ENCODE measurements at regions not wholly inside any gene's neighbourhood (a gene's known extent, or its start where the extent isn't known, plus 50 kb on each side); places are given as distances from the start of the nearest gene placed in this dataset.

GRCh38 chr4:57425610-57426009 lies 315.4 kb upstream of the IGFBP7 start:
- DNase-seq (ENCODE audit: low read depth, low spot score) = no peak

GRCh38 chr4:57424232-57424897 lies 314.2 kb upstream of the IGFBP7 start:
- no peak for DNase-seq (ENCODE audit: low read depth, low spot score)

GRCh38 chr4:57418133-57418532 lies 307.9 kb upstream of the IGFBP7 start:
- DNase-seq (ENCODE audit: low read depth, low spot score) = no peak

GRCh38 chr4:57412259-57413054 lies 302.3 kb upstream of the IGFBP7 start:
- no peak for DNase-seq (ENCODE audit: low read depth, low spot score)

GRCh38 chr4:57410331-57411052 lies 300.3 kb upstream of the IGFBP7 start:
- no peak for DNase-seq (ENCODE audit: low read depth, low spot score)

GRCh38 chr4:57405359-57405758 lies 295.2 kb upstream of the IGFBP7 start:
- no peak for DNase-seq (ENCODE audit: low read depth, low spot score)

GRCh38 chr4:57404483-57404882 lies 294.3 kb upstream of the IGFBP7 start:
- DNase-seq (ENCODE audit: low read depth, low spot score) = no peak

- DNase-seq (ENCODE audit: low read depth, low spot score) = no peak
Observed at GRCh38 chr4:57403591-57403990, 293.4 kb upstream of the IGFBP7 start.

GRCh38 chr4:57401586-57401985 lies 291.4 kb upstream of the IGFBP7 start:
- no peak for DNase-seq (ENCODE audit: low read depth, low spot score)

- no peak for DNase-seq (ENCODE audit: low read depth, low spot score)
Observed at GRCh38 chr4:57378766-57379165, 268.6 kb upstream of the IGFBP7 start.

- no peak for DNase-seq (ENCODE audit: low read depth, low spot score)
Observed at GRCh38 chr4:57374866-57375595, 264.8 kb upstream of the IGFBP7 start.

DNA sequence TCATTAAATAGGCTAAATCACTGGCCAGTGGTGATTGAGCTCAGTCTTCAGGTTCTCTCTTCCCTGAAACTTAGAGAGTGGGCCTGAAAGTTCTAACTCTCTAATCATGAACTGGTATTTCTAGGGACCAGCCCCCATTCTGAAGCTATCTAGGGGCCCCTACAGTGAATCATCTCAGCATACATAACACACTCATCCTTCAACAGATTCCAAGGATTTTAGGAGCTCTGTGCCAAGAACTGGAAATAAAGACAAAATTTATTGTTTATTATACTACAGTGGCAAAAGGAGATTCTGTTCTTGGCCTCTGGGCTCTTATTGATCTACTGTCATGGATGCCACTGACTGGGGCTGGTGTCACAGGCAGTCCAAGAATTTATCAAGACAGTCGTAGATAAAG lies 263.8 kb upstream of the IGFBP7 start:
- DNase-seq (ENCODE audit: low read depth, low spot score) = no peak

- no peak for DNase-seq (ENCODE audit: low read depth, low spot score)
Observed at GRCh38 chr4:57371671-57372070, 261.5 kb upstream of the IGFBP7 start.

GRCh38 chr4:57370691-57371090 lies 260.5 kb upstream of the IGFBP7 start:
- no peak for DNase-seq (ENCODE audit: low read depth, low spot score)

GRCh38 chr4:57369446-57369845 lies 259.3 kb upstream of the IGFBP7 start:
- DNase-seq (ENCODE audit: low read depth, low spot score) = no peak

GRCh38 chr4:57364255-57364654 lies 254.1 kb upstream of the IGFBP7 start:
- no peak for DNase-seq (ENCODE audit: low read depth, low spot score)

- no peak for DNase-seq (ENCODE audit: low read depth, low spot score)
Observed at GRCh38 chr4:57363346-57363745, 253.2 kb upstream of the IGFBP7 start.

- no peak for DNase-seq (ENCODE audit: low read depth, low spot score)
Observed at GRCh38 chr4:57360681-57361080, 250.5 kb upstream of the IGFBP7 start.

DNA sequence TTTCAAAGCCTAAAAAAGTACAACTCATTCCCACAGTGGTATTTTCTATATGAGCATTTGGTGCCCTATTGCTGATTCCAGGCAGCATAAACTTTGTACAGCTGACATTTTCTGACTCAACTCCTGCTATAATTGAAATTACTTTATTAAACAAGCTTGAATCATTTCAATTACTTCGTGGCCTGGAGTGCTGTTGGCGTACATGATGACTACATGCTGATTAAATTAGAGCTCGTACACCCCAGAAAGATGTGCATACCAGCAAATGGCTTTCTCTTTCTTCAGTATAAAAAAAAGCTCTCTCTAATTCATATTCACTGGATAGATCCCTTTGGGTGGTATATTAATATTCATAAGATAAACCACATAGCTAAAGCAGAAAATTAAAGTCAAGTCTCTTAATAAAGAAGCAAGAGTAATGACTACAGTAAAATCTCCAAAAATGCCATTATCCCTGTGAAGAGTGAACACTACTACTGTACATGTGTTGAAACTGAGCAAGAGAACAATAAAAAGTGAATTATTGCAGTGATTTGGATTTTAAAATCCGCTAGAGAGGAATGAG lies 245.0 kb upstream of the IGFBP7 start:
- no peak for DNase-seq (ENCODE audit: low read depth, low spot score)

GRCh38 chr4:57351731-57352130 lies 241.5 kb upstream of the IGFBP7 start:
- DNase-seq (ENCODE audit: low read depth, low spot score) = no peak

DNA sequence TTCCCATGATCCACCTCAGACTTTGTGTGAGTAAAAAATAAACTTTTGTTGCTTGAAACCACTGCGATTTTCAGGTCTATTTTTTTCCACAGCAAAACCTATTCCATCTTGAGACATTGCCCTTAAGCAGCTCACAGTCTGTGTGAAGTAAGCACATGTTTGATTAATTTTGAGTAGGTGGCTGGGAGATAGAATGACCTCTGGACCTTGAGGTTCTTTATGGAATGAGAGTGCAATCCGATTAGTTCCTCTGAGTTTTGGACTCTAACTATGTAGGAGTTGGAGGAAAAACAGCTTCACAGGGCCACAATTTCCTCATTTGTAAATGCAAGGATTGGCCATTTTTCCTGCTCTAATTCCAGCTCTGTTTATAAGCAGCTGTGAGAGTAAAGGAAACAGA lies 234.1 kb upstream of the IGFBP7 start:
- no peak for DNase-seq (ENCODE audit: low read depth, low spot score)

DNA sequence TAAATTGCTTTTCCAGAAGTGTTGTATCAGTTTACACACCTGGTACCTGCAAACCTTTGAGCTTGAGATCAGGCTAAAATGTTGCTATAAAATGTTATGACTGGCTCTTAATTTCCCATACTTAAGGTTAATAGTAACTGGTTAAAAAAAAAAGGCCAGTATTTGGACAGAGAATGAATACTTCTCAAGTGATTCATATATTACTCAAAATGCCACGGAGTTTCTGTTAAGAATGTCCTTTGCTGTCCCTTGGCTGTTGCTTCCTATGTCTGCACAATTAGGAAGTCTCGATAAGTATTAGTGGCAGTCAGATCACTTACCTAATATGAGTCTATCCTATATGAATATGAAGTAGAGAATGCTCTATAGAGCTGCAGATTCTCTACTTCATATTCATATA lies 232.2 kb upstream of the IGFBP7 start:
- no peak for DNase-seq (ENCODE audit: low read depth, low spot score)

Data from smooth muscle cell of the brain vasculature (primary cell).